OCI-LY3 (cell line): ENCODE measurements at regions not wholly inside any gene's neighbourhood (a gene's known extent, or its start where the extent isn't known, plus 50 kb on each side); places are given as distances from the start of the nearest gene placed in this dataset.

Source experiments
- CTCF ChIP-seq: fragments of 200-600, 300-600 bp; sonication (generic); IDR thresholded peaks from 2 replicates; pipeline ENCODE4 v1.5.1; 2014; ENCODE audit warnings: antibody characterized with exemption, low read length, low read depth
- EZH2phosphoT487 ChIP-seq: fragments of 200-600 bp; shearing (Covaris generic); IDR thresholded peaks from 2 replicates; pipeline ENCODE4 v1.6.1; 2018; ENCODE audit warnings: antibody characterized with exemption, mixed run types, low read depth

DNA sequence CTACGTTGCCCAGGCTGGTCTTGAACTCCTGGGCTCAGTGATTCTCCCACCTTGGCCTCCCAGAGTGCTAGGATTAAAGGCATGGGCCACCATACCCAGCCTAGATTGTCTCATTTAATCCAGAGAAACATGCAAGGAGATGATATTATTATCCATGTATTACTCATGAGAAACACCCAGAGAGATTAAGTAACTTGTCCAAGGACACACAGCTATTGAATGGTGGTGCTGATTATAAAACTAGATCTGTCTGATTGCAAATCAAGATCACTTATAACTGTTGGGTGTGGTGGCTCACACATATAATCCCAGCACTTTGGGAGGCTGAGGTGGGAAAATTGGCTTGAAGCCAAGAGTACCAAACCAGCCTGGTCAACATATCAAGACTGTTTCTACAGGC, 94.4 kb upstream of the ZNF217 start:
- no peak for TF ChIP-seq CTCF
- no peak for TF ChIP-seq EZH2phosphoT487
